HepG2 (cell line): ENCODE measurements at regions not wholly inside any gene's neighbourhood (a gene's known extent, or its start where the extent isn't known, plus 50 kb on each side); places are given as distances from the start of the nearest gene placed in this dataset.
"Not testable (repeated sequence)": the region's sequence is repeated elsewhere in the genome, so short reads cannot be mapped to it uniquely, and the experiment has no call there.

Experiments
- ATAC-seq: fragments of 200-7000 bp; cut with Tn5 transposase; 3 replicates; pipeline ENCODE4 v1.9.1; 2020; ENCODE audit warnings: mild to moderate bottlenecking, moderate library complexity
- BruUV-seq: library from RNA; stranded (reverse); fragments of 400-500 nt; replicated peaks from 2 replicates; lab custom pipeline; 2021; lab: Mats Ljungman, UMichigan
- CTCF ChIA-PET: fragments of 300-600 bp; formaldehyde crosslinking; extraction: SDS; loops from one replicate; lab custom pipeline; 2021; ENCODE audit warnings: low total read pairs, inconsistent platforms, low intra/inter-chr PET ratio; lab: Yijun Ruan, JAX
- POLR2A ChIA-PET: fragments of 350-600 bp; sonication (Branson Sonifier 250); formaldehyde crosslinking; loops from one replicate; lab custom pipeline; 2020; ENCODE audit warnings: antibody characterized with exemption, inconsistent platforms; lab: Yijun Ruan, JAX
- DNase-seq: peaks from one replicate; pipeline ENCODE4 v3.0.0-alpha.2; 2015; ENCODE audit warnings: low spot score
- FAIRE-seq: peaks from 3 replicates; lab custom pipeline; 2011; peaks lifted over from hg19 to GRCh38; lab: Jason Lieb, UNC
- H2AFZ ChIP-seq: one replicate; pipeline ENCODE4 v1.6.1; 2011; ENCODE audit warnings: low read length, inconsistent platforms
- H3K27ac ChIP-seq: fragments of 300-600 bp; 3 replicates; pipeline ENCODE4 v1.8.0; 2011; ENCODE audit warnings: mixed run types, mild to moderate bottlenecking, mixed read lengths, low read length, inconsistent platforms; ENCODE audit not compliant: insufficient read depth; ENCODE audit errors: extremely low read length
- H3K27me3 ChIP-seq, 2 experiments: fragments of 200-600 bp in 1 of 2; 2 replicates in 1 of 2; 3 replicates in 1 of 2; pipeline versions ENCODE4 v1.6.0 to v1.8.0; 2011; ENCODE audit warnings: low read length in 2 of 2, mild to moderate bottlenecking in 2 of 2, moderate library complexity in 2 of 2, inconsistent platforms in 1 of 2; ENCODE audit not compliant: insufficient read depth in 2 of 2, control insufficient read depth in 1 of 2
- H3K36me3 ChIP-seq, 2 experiments: fragments of 200-600 bp in 1 of 2; replicated peaks in 1 of 2; 2 replicates in 1 of 2; 3 replicates in 1 of 2; pipeline versions ENCODE4 v1.5.1 to v1.8.0; 2011; ENCODE audit warnings: low read length in 2 of 2, inconsistent platforms in 1 of 2; ENCODE audit not compliant: insufficient read depth in 2 of 2, control insufficient read depth in 1 of 2
- H3K4me1 ChIP-seq: 2 replicates; pipeline ENCODE4 v1.5.1; 2012; ENCODE audit warnings: low read length, inconsistent platforms; ENCODE audit not compliant: insufficient read depth
- H3K4me2 ChIP-seq: 2 replicates; pipeline ENCODE4 v1.6.0; 2011; ENCODE audit warnings: low read depth, low read length, inconsistent platforms
- H3K4me3 ChIP-seq, 3 experiments: fragments of 200-600 bp in 1 of 3; sonication (generic), shearing (Covaris generic) in 1 of 3; replicated peaks in 1 of 3; 2 replicates each; pipeline ENCODE4 v1.5.1; 2011 to 2016; ENCODE audit warnings: low read length in 3 of 3, inconsistent platforms in 2 of 3, low read depth in 2 of 3, mild to moderate bottlenecking in 2 of 3, control low read depth in 1 of 3, mixed read lengths in 1 of 3; ENCODE audit not compliant: insufficient read depth in 1 of 3
- H3K79me2 ChIP-seq: one replicate; pipeline ENCODE4 v1.6.1; 2011; ENCODE audit warnings: low read length, inconsistent platforms; ENCODE audit not compliant: insufficient read depth
- H3K9ac ChIP-seq: 2 replicates; pipeline ENCODE4 v1.6.0; 2011; ENCODE audit warnings: mild to moderate bottlenecking, low read depth, low read length, inconsistent platforms; ENCODE audit not compliant: insufficient read depth
- H3K9me3 ChIP-seq: 2 replicates; pipeline ENCODE4 v1.5.1; 2012; ENCODE audit warnings: mild to moderate bottlenecking, low read length
- H4K20me1 ChIP-seq: 2 replicates; pipeline ENCODE4 v1.6.0; 2011; ENCODE audit warnings: inconsistent platforms, mild to moderate bottlenecking, low read length, moderate library complexity; ENCODE audit not compliant: insufficient read depth
- AHDC1 ChIP-seq: sonication (generic); formaldehyde crosslinking; IDR thresholded peaks from 2 replicates; pipeline ENCODE4 v1.5.1; 2020; ENCODE audit warnings: mild to moderate bottlenecking, missing genetic modification reagents, borderline replicate concordance
- ARID5B ChIP-seq: IDR thresholded peaks from 2 replicates; pipeline ENCODE4 v1.4.0; 2020; ENCODE audit warnings: mild to moderate bottlenecking, missing genetic modification reagents
- BCL6 ChIP-seq: IDR thresholded peaks from 2 replicates; pipeline ENCODE4 v1.6.1; 2016; ENCODE audit warnings: missing genetic modification reagents, missing compliant biosample characterization
- FOXA1 ChIP-seq, 2 experiments: fragments of 450-650 bp in 1 of 2; sonication (generic) in 1 of 2; formaldehyde crosslinking in 1 of 2; IDR thresholded peaks; 2 replicates each; pipeline versions ENCODE4 v1.4.0 to v1.6.1; 2016 to 2020; ENCODE audit warnings: missing genetic modification reagents in 1 of 2
- FOXA3 ChIP-seq: IDR thresholded peaks from 2 replicates; pipeline ENCODE4 v1.6.1; 2016; ENCODE audit warnings: missing genetic modification reagents, missing compliant biosample characterization
- RARA ChIP-seq: IDR thresholded peaks from 2 replicates; pipeline ENCODE4 v1.6.1; 2016; ENCODE audit warnings: missing genetic modification reagents, missing compliant biosample characterization
- ZNF414 ChIP-seq: sonication (generic); formaldehyde crosslinking; IDR thresholded peaks from 2 replicates; pipeline ENCODE4 v1.5.0; 2020; ENCODE audit warnings: missing genetic modification reagents
- whole genome bisulfite sequencing: methylation state at CpG from one replicate; pipeline ENCODE4 v1.1.6; 2017; ENCODE audit warnings: low lambda C conversion rate; 5-methylcytosine and 5-hydroxymethylcytosine counted together
- in situ Hi-C: cut with HindIII; loops from 2 replicates; pipeline ENCODE4 v1.10.0; 2017; ENCODE audit warnings: low pct_unique_long_range_greater_than_20kb; ENCODE audit not compliant: extremely low pct_ligation_motif_present
- intact Hi-C: fragments of 100-400 bp; cut with micrococcal nuclease; formaldehyde crosslinking; loops from one replicate; pipeline ENCODE4 v1.10.0; 2022; ENCODE audit not compliant: unreplicated experiment

GRCh38 chr2:62653582-62654422 is 51.7 kb upstream of the EHBP1 start (continued):
- peak; percentile 96; the same call in 1 of the 2 replicates for TF ChIP-seq AHDC1 (CRISPR knock-in tag)
- TF ChIP-seq ZNF414 (CRISPR knock-in tag), result peak; percentile 53; the same call in 1 of the 2 replicates

GRCh38 chr2:62649087-62649486 is 56.4 kb upstream of the EHBP1 start:
- H4K20me1 ChIP-seq; H3K27ac ChIP-seq; H3K4me2 ChIP-seq; POLR2A ChIA-PET; H3K4me3 ChIP-seq; CTCF ChIA-PET; BruUV-seq; H3K79me2 ChIP-seq; intact Hi-C loops; H2AFZ ChIP-seq; H3K36me3 ChIP-seq; in situ Hi-C loops; ATAC-seq; H3K9ac ChIP-seq; FAIRE-seq; H3K27me3 ChIP-seq; DNase-seq; H3K9me3 ChIP-seq; TF ChIP-seq FOXA1 (IDR thresholded peaks at IDR 0.05): not testable (repeated sequence)
- WGBS, result 19% methylated on average over 2 of the region's 2 CpGs
- TF ChIP-seq BCL6 (CRISPR knock-in tag) (peak; percentile 37; the same call in 1 of the 2 replicates), ARID5B (CRISPR knock-in tag) (0 out of 2 replicates have a peak, but pooled peaks have one; percentile 11), FOXA1 (CRISPR knock-in tag; IDR thresholded peaks at IDR 0.05) (0 out of 2 replicates have a peak, but pooled peaks have one; percentile 21), FOXA3 (CRISPR knock-in tag) (peak; percentile 62), RARA (peak; percentile 52; the same call in 1 of the 2 replicates)
- H3K4me1 ChIP-seq, result peaks cover 14% of the 10 kb centered on the region
